ENCODE measurements at regions not wholly inside any gene's neighbourhood (a gene's known extent, or its start where the extent isn't known, plus 50 kb on each side); places are given as distances from the start of the nearest gene placed in this dataset.

DNA sequence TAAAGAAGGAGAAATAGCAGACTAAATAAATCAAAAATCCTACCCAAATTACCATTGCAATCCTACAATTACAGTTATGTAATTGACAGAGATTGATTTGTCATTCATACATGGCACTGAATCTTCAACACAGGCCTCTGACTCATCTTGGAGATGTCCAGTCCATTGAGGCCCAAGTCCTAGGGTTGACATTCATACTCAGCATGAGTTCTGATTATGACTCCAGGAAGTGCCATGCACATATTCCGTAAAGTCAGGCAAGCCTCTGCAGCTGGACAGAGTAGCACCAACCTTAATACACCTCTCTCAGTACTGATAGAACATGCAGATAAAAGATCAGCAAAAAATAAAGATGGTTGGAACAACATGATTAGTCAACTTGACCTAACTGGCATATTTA lies 353.7 kb upstream of the NFE2L3 start:
- TF ChIP-seq, protein P1, sequence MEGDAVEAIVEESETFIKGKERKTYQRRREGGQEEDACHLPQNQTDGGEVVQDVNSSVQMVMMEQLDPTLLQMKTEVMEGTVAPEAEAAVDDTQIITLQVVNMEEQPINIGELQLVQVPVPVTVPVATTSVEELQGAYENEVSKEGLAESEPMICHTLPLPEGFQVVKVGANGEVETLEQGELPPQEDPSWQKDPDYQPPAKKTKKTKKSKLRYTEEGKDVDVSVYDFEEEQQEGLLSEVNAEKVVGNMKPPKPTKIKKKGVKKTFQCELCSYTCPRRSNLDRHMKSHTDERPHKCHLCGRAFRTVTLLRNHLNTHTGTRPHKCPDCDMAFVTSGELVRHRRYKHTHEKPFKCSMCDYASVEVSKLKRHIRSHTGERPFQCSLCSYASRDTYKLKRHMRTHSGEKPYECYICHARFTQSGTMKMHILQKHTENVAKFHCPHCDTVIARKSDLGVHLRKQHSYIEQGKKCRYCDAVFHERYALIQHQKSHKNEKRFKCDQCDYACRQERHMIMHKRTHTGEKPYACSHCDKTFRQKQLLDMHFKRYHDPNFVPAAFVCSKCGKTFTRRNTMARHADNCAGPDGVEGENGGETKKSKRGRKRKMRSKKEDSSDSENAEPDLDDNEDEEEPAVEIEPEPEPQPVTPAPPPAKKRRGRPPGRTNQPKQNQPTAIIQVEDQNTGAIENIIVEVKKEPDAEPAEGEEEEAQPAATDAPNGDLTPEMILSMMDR (IDR thresholded peaks at IDR 0.05), result no peak
- no peak for TF ChIP-seq POLR2A (IDR thresholded peaks at IDR 0.05)
